OCI-LY7 (cell line): ENCODE measurements at regions not wholly inside any gene's neighbourhood (a gene's known extent, or its start where the extent isn't known, plus 50 kb on each side); places are given as distances from the start of the nearest gene placed in this dataset.

Source experiments
- BruUV-seq: library from RNA; stranded (reverse); fragments of 400-500 nt; replicated peaks from 2 replicates; lab custom pipeline; 2021; lab: Mats Ljungman, UMichigan
- CTCF ChIA-PET: fragments of 300-600 bp; sonication (Branson Sonifier 250); formaldehyde crosslinking; loops from one replicate; lab custom pipeline; 2022; ENCODE audit warnings: antibody characterized with exemption; ENCODE audit not compliant: unreplicated experiment; lab: Charles Lee
- POLR2A ChIA-PET: fragments of 300-600 bp; sonication (Branson Sonifier 250); formaldehyde crosslinking; loops from one replicate; lab custom pipeline; 2022; ENCODE audit warnings: antibody characterized with exemption; lab: Charles Lee
- DNase-seq: peaks from one replicate; pipeline ENCODE4 v3.0.0-alpha.2; 2015; ENCODE audit warnings: low spot score
- H2AFZ ChIP-seq: fragments of 200-600 bp; sonication (generic), shearing (Covaris generic); 2 replicates; pipeline ENCODE4 v1.6.1; 2014; ENCODE audit warnings: mild to moderate bottlenecking, antibody characterized with exemption, low read length, moderate library complexity
- H3K27ac ChIP-seq: fragments of 200-600 bp; sonication (generic); 2 replicates; pipeline ENCODE4 v1.5.1; 2014; ENCODE audit warnings: mixed run types, low read depth, mild to moderate bottlenecking, moderate library complexity, low read length, inconsistent platforms; ENCODE audit not compliant: poor library complexity, severe bottlenecking
- H3K36me3 ChIP-seq: fragments of 200-600 bp; sonication (generic); 2 replicates; pipeline ENCODE4 v1.6.1; 2014; ENCODE audit warnings: mild to moderate bottlenecking, antibody characterized with exemption, low read length, moderate library complexity, mixed read lengths; ENCODE audit not compliant: insufficient read depth
- H3K4me1 ChIP-seq: fragments of 200-600 bp; sonication (generic); 2 replicates; pipeline ENCODE4 v1.5.1; 2014; ENCODE audit warnings: mild to moderate bottlenecking, low read length; ENCODE audit not compliant: insufficient read depth, poor library complexity, severe bottlenecking
- H3K4me2 ChIP-seq: fragments of 200-600 bp; sonication (generic); 2 replicates; pipeline ENCODE4 v1.6.1; 2014; ENCODE audit warnings: mild to moderate bottlenecking, low read length
- H3K4me3 ChIP-seq: fragments of 200-600 bp; sonication (generic); 2 replicates; pipeline ENCODE4 v1.5.1; 2014; ENCODE audit warnings: mild to moderate bottlenecking, low read depth, low read length; ENCODE audit not compliant: poor library complexity, severe bottlenecking
- H3K79me2 ChIP-seq: fragments of 200-600 bp; sonication (generic); 2 replicates; pipeline ENCODE4 v1.6.1; 2016; ENCODE audit warnings: low read depth, mild to moderate bottlenecking, low read length, moderate library complexity, mixed read lengths; ENCODE audit not compliant: insufficient read depth
- H3K9me2 ChIP-seq: fragments of 200-600 bp; sonication (generic); 2 replicates; pipeline ENCODE4 v1.6.1; 2016; ENCODE audit warnings: mild to moderate bottlenecking, low read length, mixed read lengths; ENCODE audit not compliant: insufficient read depth
- H3K9me3 ChIP-seq: fragments of 200-600 bp; sonication (generic); 2 replicates; pipeline ENCODE4 v1.6.1; 2014; ENCODE audit warnings: mild to moderate bottlenecking, mixed run types, low read length, mixed read lengths
- H4K20me1 ChIP-seq: fragments of 200-600 bp; sonication (generic); 2 replicates; pipeline ENCODE4 v1.6.1; 2014; ENCODE audit warnings: mild to moderate bottlenecking, antibody characterized with exemption, low read length, moderate library complexity, mixed read lengths; ENCODE audit not compliant: insufficient read depth
- EZH2phosphoT487 ChIP-seq: fragments of 200-600 bp; sonication (generic); IDR thresholded peaks from 2 replicates; pipeline ENCODE4 v1.6.1; 2018; ENCODE audit warnings: low read depth, borderline replicate concordance, mild to moderate bottlenecking, mixed run types, antibody characterized with exemption, low read length, moderate library complexity, mixed read lengths
- intact Hi-C: fragments of 100-400 bp; cut with micrococcal nuclease; formaldehyde crosslinking; loops from one replicate; pipeline ENCODE4 v1.10.0; 2022; ENCODE audit not compliant: unreplicated experiment
- TF ChIP-seq, protein P1 (sequence below): fragments of 200-600 bp; sonication (generic); conservative IDR thresholded peaks from 2 replicates; pipeline ENCODE4 v1.5.1; 2014; ENCODE audit warnings: mild to moderate bottlenecking, antibody characterized with exemption, low read length, moderate library complexity, mixed read lengths

GRCh38 chr13:53170910-53171309 lies 142.3 kb downstream of the OLFM4 start:
- no peak for DNase-seq
- TF ChIP-seq, protein P1, sequence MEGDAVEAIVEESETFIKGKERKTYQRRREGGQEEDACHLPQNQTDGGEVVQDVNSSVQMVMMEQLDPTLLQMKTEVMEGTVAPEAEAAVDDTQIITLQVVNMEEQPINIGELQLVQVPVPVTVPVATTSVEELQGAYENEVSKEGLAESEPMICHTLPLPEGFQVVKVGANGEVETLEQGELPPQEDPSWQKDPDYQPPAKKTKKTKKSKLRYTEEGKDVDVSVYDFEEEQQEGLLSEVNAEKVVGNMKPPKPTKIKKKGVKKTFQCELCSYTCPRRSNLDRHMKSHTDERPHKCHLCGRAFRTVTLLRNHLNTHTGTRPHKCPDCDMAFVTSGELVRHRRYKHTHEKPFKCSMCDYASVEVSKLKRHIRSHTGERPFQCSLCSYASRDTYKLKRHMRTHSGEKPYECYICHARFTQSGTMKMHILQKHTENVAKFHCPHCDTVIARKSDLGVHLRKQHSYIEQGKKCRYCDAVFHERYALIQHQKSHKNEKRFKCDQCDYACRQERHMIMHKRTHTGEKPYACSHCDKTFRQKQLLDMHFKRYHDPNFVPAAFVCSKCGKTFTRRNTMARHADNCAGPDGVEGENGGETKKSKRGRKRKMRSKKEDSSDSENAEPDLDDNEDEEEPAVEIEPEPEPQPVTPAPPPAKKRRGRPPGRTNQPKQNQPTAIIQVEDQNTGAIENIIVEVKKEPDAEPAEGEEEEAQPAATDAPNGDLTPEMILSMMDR: no peak
- TF ChIP-seq EZH2phosphoT487: no peak
- Histone ChIP-seq H3K4me2 (no peak overlapping the region), H3K9me3 (no peaks in the 10 kb centered on the region), H3K36me3 (no peaks in the 10 kb centered on the region), H4K20me1 (no peaks in the 10 kb centered on the region), H3K27ac (no peak overlapping the region), H3K4me3 (no peak overlapping the region), H2AFZ (no peak overlapping the region), H3K4me1 (no peaks in the 10 kb centered on the region), H3K9me2 (no peaks in the 10 kb centered on the region), H3K79me2 (no peaks in the 10 kb centered on the region)
- CTCF ChIA-PET: no interaction called here
- POLR2A ChIA-PET: interaction anchor here (0.7 kb wide), 1 partner anchor 11 kb away, joined by 3 read pairs; no protein-coding TSS in a partner anchor
- intact Hi-C loops: no loop called here
- no TSS peak for BruUV-seq

- DNase-seq: no peak
- Histone ChIP-seq H3K4me2 (no peak overlapping the region), H3K4me1 (no peaks in the 10 kb centered on the region), H3K27ac (no peak overlapping the region), H3K4me3 (no peak overlapping the region), H3K9me3 (no peaks in the 10 kb centered on the region), H3K9me2 (no peaks in the 10 kb centered on the region), H4K20me1 (no peaks in the 10 kb centered on the region), H2AFZ (no peak overlapping the region), H3K36me3 (no peaks in the 10 kb centered on the region), H3K79me2 (no peaks in the 10 kb centered on the region)
- ChIA-PET CTCF (no interaction called here), POLR2A (interaction anchor here (0.6 kb wide), 1 partner anchor 914 kb away, joined by 4 read pairs; no protein-coding TSS in a partner anchor)
- no peak for TF ChIP-seq EZH2phosphoT487
- TF ChIP-seq, protein P1: no peak
- BruUV-seq: no TSS peak
- intact Hi-C loops: no loop called here
These were observed 145.9 kb downstream of the OLFM4 start for GRCh38 chr13:53174545-53174944.

GRCh38 chr13:53180684-53181083 lies 152.1 kb downstream of the OLFM4 start:
- intact Hi-C loops: no loop called here
- no peaks in the 10 kb centered on the region for H3K9me3 ChIP-seq
- H3K79me2 ChIP-seq: no peaks in the 10 kb centered on the region
- H3K4me1 ChIP-seq: no peaks in the 10 kb centered on the region
- TF ChIP-seq, protein P1: no peak
- no peak for TF ChIP-seq EZH2phosphoT487
- no peak overlapping the region for H2AFZ ChIP-seq
- no peaks in the 10 kb centered on the region for H4K20me1 ChIP-seq
- H3K4me3 ChIP-seq: no peak overlapping the region
- no peaks in the 10 kb centered on the region for H3K36me3 ChIP-seq
- H3K4me2 ChIP-seq: no peak overlapping the region
- BruUV-seq: no TSS peak
- ChIA-PET CTCF (no interaction called here), POLR2A (no interaction called here)
- no peak for DNase-seq
- H3K9me2 ChIP-seq: no peaks in the 10 kb centered on the region
- no peak overlapping the region for H3K27ac ChIP-seq
